ENCODE measurements at regions not wholly inside any gene's neighbourhood (a gene's known extent, or its start where the extent isn't known, plus 50 kb on each side); places are given as distances from the start of the nearest gene placed in this dataset.

DNA sequence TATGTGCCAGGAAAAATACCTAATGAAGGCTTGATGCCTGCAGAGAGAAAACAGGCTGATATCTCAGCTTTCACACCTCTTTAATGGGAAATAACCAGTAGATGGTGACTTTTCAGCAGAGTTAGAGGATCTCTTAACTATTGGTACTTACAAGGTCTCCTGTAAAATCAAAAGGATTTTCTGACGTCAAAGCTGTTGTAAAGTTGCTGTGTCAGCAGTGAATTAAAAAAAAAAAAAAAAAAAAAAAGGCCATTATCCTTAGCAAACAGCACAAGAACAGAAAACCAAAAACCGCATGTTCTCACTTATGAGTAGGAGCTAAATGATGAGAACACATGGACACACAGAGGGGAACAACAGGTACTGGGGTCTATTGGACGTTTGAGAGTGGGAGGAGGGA, 349.1 kb downstream of the AMY1C start:
- TF ChIP-seq CTCF (IDR thresholded peaks at IDR 0.05) (no peak), EZH2 (IDR thresholded peaks at IDR 0.05; ENCODE audit: borderline replicate concordance, insufficient read depth, low read depth, low read length, poor library complexity, severe bottlenecking) (no peak)
